Fibroblast of pulmonary artery (primary cell): ENCODE measurements at regions not wholly inside any gene's neighbourhood (a gene's known extent, or its start where the extent isn't known, plus 50 kb on each side); places are given as distances from the start of the nearest gene placed in this dataset.

Experiments used
- DNase-seq: peaks from one replicate; pipeline ENCODE4 v3.0.0-alpha.2; 2010; ENCODE audit warnings: low read depth
- H3K4me3 ChIP-seq: replicated peaks from 2 replicates; pipeline ENCODE4 v1.5.1; 2011; ENCODE audit warnings: low read depth, mild to moderate bottlenecking, control low read depth, low read length, moderate library complexity
- TF ChIP-seq, protein P1 (sequence below): IDR thresholded peaks from 2 replicates; pipeline ENCODE4 v1.5.1; 2011; ENCODE audit warnings: mild to moderate bottlenecking, control low read depth, low read length, inconsistent platforms; ENCODE audit errors: missing control alignments

DNA sequence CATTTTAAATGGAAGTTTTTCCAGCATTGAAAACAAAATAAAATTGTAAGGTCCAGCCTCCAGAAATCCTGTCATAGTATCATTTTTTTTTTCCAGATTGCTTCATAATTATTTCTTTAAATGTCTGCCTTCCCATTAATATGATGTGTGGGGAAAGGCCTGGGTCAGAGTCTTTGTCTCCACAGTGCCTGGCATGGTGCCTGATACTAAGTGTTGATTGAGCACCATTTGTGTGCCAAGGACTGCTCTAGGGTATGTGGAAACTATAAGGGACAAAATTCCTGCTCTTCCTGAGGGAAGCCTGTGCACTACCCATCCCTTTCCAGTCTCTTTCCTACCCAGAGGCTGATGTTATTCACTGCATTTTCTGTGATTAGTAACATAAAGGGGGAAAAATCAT is 53.1 kb upstream of the BEND4 start:
- H3K4me3 ChIP-seq: no peak overlapping the region
- no peak for DNase-seq
- TF ChIP-seq, protein P1, sequence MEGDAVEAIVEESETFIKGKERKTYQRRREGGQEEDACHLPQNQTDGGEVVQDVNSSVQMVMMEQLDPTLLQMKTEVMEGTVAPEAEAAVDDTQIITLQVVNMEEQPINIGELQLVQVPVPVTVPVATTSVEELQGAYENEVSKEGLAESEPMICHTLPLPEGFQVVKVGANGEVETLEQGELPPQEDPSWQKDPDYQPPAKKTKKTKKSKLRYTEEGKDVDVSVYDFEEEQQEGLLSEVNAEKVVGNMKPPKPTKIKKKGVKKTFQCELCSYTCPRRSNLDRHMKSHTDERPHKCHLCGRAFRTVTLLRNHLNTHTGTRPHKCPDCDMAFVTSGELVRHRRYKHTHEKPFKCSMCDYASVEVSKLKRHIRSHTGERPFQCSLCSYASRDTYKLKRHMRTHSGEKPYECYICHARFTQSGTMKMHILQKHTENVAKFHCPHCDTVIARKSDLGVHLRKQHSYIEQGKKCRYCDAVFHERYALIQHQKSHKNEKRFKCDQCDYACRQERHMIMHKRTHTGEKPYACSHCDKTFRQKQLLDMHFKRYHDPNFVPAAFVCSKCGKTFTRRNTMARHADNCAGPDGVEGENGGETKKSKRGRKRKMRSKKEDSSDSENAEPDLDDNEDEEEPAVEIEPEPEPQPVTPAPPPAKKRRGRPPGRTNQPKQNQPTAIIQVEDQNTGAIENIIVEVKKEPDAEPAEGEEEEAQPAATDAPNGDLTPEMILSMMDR: no peak

DNA sequence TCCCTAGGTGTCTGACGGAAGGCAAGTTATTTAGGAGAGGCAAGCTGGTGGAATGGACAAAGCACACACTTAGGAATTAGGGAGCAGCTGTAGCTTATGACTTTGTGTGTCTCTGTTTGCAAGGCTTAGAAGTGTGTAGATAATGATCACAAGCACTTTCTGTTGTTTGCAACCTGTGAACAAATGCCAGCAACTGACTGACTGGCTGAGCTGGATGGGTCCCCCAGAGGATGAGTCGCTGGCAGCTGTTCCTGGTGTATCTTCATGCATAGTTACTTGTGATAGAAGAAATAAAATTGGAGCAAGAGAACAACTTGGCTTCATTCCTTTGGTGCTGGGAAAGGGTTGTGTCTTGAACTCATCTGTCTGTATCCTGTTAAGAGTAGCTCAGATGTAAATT is 64.2 kb upstream of the BEND4 start:
- TF ChIP-seq, protein P1: no peak
- no peak for DNase-seq
- H3K4me3 ChIP-seq: no peak overlapping the region

DNA sequence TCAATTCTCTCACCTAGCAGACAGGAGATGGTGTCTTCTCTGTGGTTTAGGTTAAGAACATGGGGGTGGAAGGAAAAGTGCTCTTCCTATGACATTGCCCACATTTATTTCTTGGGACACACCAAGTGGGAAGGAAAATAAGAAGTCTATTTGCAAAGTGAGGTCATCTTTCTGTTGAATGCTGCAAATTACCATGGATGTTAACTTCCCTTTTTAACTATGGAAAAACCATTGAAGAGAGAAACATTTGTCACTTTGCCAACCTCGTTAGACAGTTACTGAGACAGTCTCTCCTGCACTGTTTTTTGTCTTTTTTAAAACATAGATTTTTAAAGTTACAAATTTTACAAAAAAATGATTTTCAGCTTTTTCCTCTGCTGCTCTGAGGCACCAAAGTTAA is 72.8 kb upstream of the BEND4 start:
- DNase-seq: no peak
- TF ChIP-seq, protein P1: no peak
- no peak overlapping the region for H3K4me3 ChIP-seq

DNA sequence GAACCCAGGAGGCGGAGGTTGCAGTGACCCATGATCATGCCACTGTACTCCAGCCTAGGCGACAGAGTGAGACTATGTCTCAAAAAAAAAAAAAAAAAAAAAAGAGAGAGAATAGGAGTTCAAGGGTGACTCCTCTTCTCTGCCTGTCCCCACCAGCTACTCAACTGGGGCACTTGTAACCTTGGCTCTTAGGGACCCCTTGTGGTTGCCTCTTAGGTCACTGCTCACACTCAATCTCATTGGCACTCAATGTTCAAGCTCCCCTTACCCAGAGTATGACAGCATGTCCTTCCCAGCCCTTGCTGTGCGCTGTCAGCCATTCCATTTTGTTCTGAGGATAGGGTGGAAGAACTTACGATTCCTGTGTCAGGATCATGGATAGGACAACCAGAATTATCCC is 82.4 kb upstream of the BEND4 start:
- no peak for DNase-seq
- no peak overlapping the region for H3K4me3 ChIP-seq
- TF ChIP-seq, protein P1: no peak

DNA sequence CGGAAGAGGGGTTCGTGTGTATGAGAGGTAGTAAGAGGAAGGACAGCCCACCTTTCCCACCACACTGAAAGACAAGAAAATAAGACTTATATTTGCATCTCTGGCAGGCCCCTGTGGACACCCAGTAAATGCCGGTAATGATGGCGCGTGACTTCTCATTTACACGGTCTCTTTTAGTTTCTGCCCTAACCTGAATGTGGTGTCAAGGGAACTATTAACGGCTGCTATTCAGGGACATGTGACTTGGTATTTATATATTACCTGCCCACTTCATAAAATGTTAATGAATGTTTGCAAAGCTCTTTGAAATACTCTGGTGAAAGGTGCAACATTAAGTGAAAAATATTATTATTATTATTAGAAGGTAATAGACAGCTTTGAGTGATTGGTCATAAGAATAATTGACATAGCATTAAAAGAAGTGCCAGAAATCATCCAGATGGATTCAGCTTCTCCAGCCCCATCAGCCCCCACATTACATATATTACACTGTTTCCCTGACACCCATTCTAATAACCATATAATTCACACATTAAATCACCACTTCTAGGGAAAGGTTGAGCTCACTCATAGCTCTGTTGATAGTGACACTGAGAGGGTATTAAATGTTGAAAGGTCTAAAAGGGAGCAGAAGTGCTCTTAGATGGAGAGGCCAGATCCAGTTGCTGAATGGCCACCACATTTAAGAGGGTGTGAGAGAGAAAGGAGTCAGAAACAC is 83.0 kb upstream of the BEND4 start:
- TF ChIP-seq, protein P1: no peak
- DNase-seq: no peak
- H3K4me3 ChIP-seq: no peak overlapping the region

DNA sequence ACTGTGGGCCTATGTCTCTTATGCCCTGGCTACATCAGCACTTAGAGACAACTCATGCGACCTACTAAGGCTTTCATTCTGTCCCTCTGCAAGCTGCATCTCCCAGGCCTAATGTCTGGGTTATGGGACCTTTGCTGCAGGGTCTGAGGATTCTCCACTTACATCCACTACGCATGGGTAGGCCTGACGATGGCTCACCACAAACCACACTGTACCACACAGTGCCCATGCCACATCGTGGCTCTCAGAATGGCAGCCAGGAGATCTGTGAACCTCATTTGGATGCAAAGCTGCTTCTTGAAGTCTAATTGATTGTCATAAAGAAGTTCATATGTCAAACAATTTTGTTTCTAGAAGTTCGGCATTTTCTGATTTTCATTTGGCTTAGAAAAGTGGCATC is 84.6 kb upstream of the BEND4 start:
- no peak for DNase-seq
- TF ChIP-seq, protein P1: no peak

DNA sequence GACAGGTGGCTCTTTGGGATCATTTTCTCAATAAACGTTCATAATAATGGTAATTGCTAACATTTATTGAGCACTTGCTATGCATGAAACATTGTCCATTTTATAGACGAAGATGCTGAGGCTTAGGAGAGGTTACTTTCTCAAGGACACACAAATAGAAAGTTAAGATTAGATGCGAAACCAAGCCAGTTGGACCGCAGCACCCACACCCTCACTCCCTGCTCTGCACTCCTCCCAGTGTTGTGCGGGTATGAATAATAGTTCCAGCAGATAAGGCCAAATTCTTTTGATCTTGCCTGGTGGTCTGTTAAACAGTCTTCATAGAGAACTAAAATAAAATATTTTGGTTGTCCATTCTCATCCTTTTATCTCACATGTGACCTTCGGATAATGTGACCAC is 85.0 kb upstream of the BEND4 start:
- no peak for DNase-seq
- TF ChIP-seq, protein P1: no peak
- H3K4me3 ChIP-seq: no peak overlapping the region

More for the DNA sequence above, 84.6 kb upstream of the BEND4 start:
- H3K4me3 ChIP-seq: no peak overlapping the region
